ENCODE measurements at regions not wholly inside any gene's neighbourhood (a gene's known extent, or its start where the extent isn't known, plus 50 kb on each side); places are given as distances from the start of the nearest gene placed in this dataset.

- ATAC-seq (ENCODE audit: low read depth) (no peak), DNase-seq (no peak)
- dilution Hi-C loops (cut with HindIII; ENCODE audit: low sequenced_read_pairs, unreplicated experiment) (no loop called here), intact Hi-C loops (cut with micrococcal nuclease) (no loop called here), in situ Hi-C loops (cut with MboI; ENCODE audit: low sequenced_read_pairs) (no loop called here)
- H4K91ac ChIP-seq (ENCODE audit: insufficient read depth, low read depth, low read length): no peak overlapping the region
- BruUV-seq (replicated peaks): no TSS peak
- H3K9me1 ChIP-seq (ENCODE audit: insufficient read depth, low read length): no peaks in the 10 kb centered on the region
- no peak overlapping the region for H3K27ac ChIP-seq (ENCODE audit: insufficient read depth, low read length)
- H2BK120ac ChIP-seq (ENCODE audit: low read depth, low read length): no peak overlapping the region
- no peak overlapping the region for H3K18ac ChIP-seq (ENCODE audit: low read depth, low read length)
- CTCF ChIA-PET: no interaction called here
- no peak overlapping the region for H2BK15ac ChIP-seq (ENCODE audit: low read depth, low read length)
- no peaks in the 10 kb centered on the region for H3K27me3 ChIP-seq (ENCODE audit: control insufficient read depth, insufficient read depth, low read length)
- POLR2A ChIA-PET (ENCODE audit: unreplicated experiment): no interaction called here
- H4K8ac ChIP-seq (ENCODE audit: low read depth in 2 of 2, low read length in 2 of 2): no peak overlapping the region
- H3K14ac ChIP-seq (replicated peaks; ENCODE audit: low read depth, low read length): no peak overlapping the region
- H3K4me2 ChIP-seq (ENCODE audit: low read depth, low read length): no peak overlapping the region
- no peak overlapping the region for H2BK5ac ChIP-seq (ENCODE audit: low read depth, low read length, poor library complexity, severe bottlenecking)
- H2AK5ac ChIP-seq (ENCODE audit: low read depth, low read length): no peak overlapping the region
- no peaks in the 10 kb centered on the region for H3K36me3 ChIP-seq (ENCODE audit: control insufficient read depth, insufficient read depth, low read length)
- H3K4ac ChIP-seq (ENCODE audit: low read depth, low read length): no peak overlapping the region
- no peaks in the 10 kb centered on the region for H3K79me1 ChIP-seq (ENCODE audit: low read depth in 1 of 2, low read length in 2 of 2)
- no peak overlapping the region for H3K23ac ChIP-seq (ENCODE audit: low read depth, low read length)
- H4K5ac ChIP-seq (ENCODE audit: low read depth, low read length): no peak overlapping the region
- no peak overlapping the region for H3K9ac ChIP-seq (ENCODE audit: low read depth, low read length)
- H2AK9ac ChIP-seq (replicated peaks; ENCODE audit: low read depth, low read length, poor library complexity): no peak overlapping the region
- peaks cover 7% of the 10 kb centered on the region for H3K9me3 ChIP-seq (ENCODE audit: control insufficient read depth, insufficient read depth, low read length)
- no peak overlapping the region for H3K4me3 ChIP-seq (ENCODE audit: insufficient read depth, low read depth, low read length)
- no peak overlapping the region for H2BK20ac ChIP-seq (ENCODE audit: low read depth, low read length)
- no peak for TF ChIP-seq MXI1 (IDR thresholded peaks at IDR 0.05; ENCODE audit: borderline replicate concordance, low read depth, low read length)
- no peak for TF ChIP-seq RCOR1 (IDR thresholded peaks at IDR 0.05; ENCODE audit: insufficient replicate concordance, low read length)
- TF ChIP-seq USF2 (IDR thresholded peaks at IDR 0.05; ENCODE audit: low read depth, low read length): no peak
- TF ChIP-seq POLR2A (IDR thresholded peaks at IDR 0.05; ENCODE audit: low read depth, low read length): no peak
- no peak for TF ChIP-seq CHD1 (IDR thresholded peaks at IDR 0.05; ENCODE audit: low read depth, low read length)
- no peak for TF ChIP-seq RAD21 (IDR thresholded peaks at IDR 0.05; ENCODE audit: low read length)
- TF ChIP-seq MAFK (IDR thresholded peaks at IDR 0.05; ENCODE audit: low read depth, low read length): no peak
- TF ChIP-seq ELK1 (IDR thresholded peaks at IDR 0.05; ENCODE audit: borderline replicate concordance, low read depth, low read length): no peak
- TF ChIP-seq NFE2L2 (IDR thresholded peaks at IDR 0.05; ENCODE audit: low read depth, low read length): no peak
- no peak for TF ChIP-seq CTCF (conservative IDR thresholded peaks at IDR 0.05; ENCODE audit: low read depth, low read length)
- no peak for TF ChIP-seq FOS (IDR thresholded peaks at IDR 0.05; ENCODE audit: low read depth, low read length)
- no peak for TF ChIP-seq CEBPB (IDR thresholded peaks at IDR 0.05; ENCODE audit: low read depth, low read length)
- TF ChIP-seq SMC3 (IDR thresholded peaks at IDR 0.05; ENCODE audit: low read depth, low read length): no peak
- H3K56ac ChIP-seq (ENCODE audit: extremely low read depth, insufficient read depth, low read length): no peak overlapping the region
- no peak overlapping the region for H2AFZ ChIP-seq (replicated peaks; ENCODE audit: low read length, poor library complexity)
- H4K20me1 ChIP-seq (ENCODE audit: insufficient read depth, low read length): no peaks in the 10 kb centered on the region
- H3K4me1 ChIP-seq (ENCODE audit: control insufficient read depth, insufficient read depth, low read length): no peaks in the 10 kb centered on the region
These were observed 242.0 kb upstream of the ARRDC4 start for GRCh38 chr15:97718509-97718908.

Measured in IMR-90 (cell line).